Effector memory CD8-positive, alpha-beta T cell (primary cell): ENCODE measurements at regions not wholly inside any gene's neighbourhood (a gene's known extent, or its start where the extent isn't known, plus 50 kb on each side); places are given as distances from the start of the nearest gene placed in this dataset.

Experiments used
- ATAC-seq: fragments of 150-1000 bp; cut with Tn5 transposase; replicated peaks from 2 replicates; pipeline ENCODE4 v1.10.0; 2021; ENCODE audit warnings: mild to moderate bottlenecking, moderate library complexity
- DNase-seq, 3 experiments: peaks; one replicate each; pipeline ENCODE4 v3.0.0; 2021
- H3K27ac Mint-ChIP-seq, 2 donors: one replicate each; pipeline ENCODE4 v1.8.0; 2022; ENCODE audit warnings: mild to moderate bottlenecking in 2 of 2, mixed read lengths in 2 of 2, moderate library complexity in 2 of 2
- H3K27me3 Mint-ChIP-seq, 2 donors: one replicate each; pipeline ENCODE4 v1.8.0; 2022; ENCODE audit warnings: mixed read lengths in 2 of 2
- H3K36me3 Mint-ChIP-seq: one replicate; pipeline ENCODE4 v1.8.0; 2022; ENCODE audit warnings: mild to moderate bottlenecking, moderate library complexity, mixed read lengths; ENCODE audit not compliant: insufficient read depth
- H3K4me1 Mint-ChIP-seq, 2 donors: one replicate each; pipeline ENCODE4 v1.8.0; 2022; ENCODE audit warnings: low read depth in 2 of 2, mixed read lengths in 2 of 2
- H3K4me3 Mint-ChIP-seq, 2 donors: one replicate each; pipeline ENCODE4 v1.8.0; 2022; ENCODE audit warnings: mild to moderate bottlenecking in 2 of 2, mixed read lengths in 2 of 2, moderate library complexity in 2 of 2
- H3K9me3 Mint-ChIP-seq, 2 donors: one replicate each; pipeline ENCODE4 v1.8.0; 2022; ENCODE audit warnings: mixed read lengths in 2 of 2

GRCh38 chr15:69815793-69816192 is 281.9 kb downstream of the TLE3 start:
- peaks cover 6 to 42% of the 10 kb centered on the region in 2 donors for H3K27me3 Mint-ChIP-seq
- H3K4me3 Mint-ChIP-seq = no peak overlapping the region
- no peak overlapping the region for H3K27ac Mint-ChIP-seq
- ATAC-seq = no peak
- no peaks in the 10 kb centered on the region for H3K9me3 Mint-ChIP-seq
- no peaks in the 10 kb centered on the region for H3K36me3 Mint-ChIP-seq
- H3K4me1 Mint-ChIP-seq = no peaks in the 10 kb centered on the region
- DNase-seq = no peak

GRCh38 chr15:69816522-69816921 is 281.2 kb downstream of the TLE3 start:
- no peaks in the 10 kb centered on the region for H3K9me3 Mint-ChIP-seq
- no peaks in the 10 kb centered on the region for H3K4me1 Mint-ChIP-seq
- H3K36me3 Mint-ChIP-seq = no peaks in the 10 kb centered on the region
- DNase-seq = no peak
- H3K27ac Mint-ChIP-seq = no peak overlapping the region
- H3K4me3 Mint-ChIP-seq = no peak overlapping the region
- H3K27me3 Mint-ChIP-seq = peaks cover 6 to 42% of the 10 kb centered on the region in 2 donors
- ATAC-seq = no peak

GRCh38 chr15:69818529-69818928 is 279.2 kb downstream of the TLE3 start:
- H3K9me3 Mint-ChIP-seq = no peaks in the 10 kb centered on the region
- H3K36me3 Mint-ChIP-seq = no peaks in the 10 kb centered on the region
- no peaks in the 10 kb centered on the region for H3K4me1 Mint-ChIP-seq
- H3K27me3 Mint-ChIP-seq = peaks cover 6 to 51% of the 10 kb centered on the region in 2 donors
- H3K4me3 Mint-ChIP-seq = no peak overlapping the region
- H3K27ac Mint-ChIP-seq = no peak overlapping the region
- DNase-seq = no peak
- ATAC-seq = no peak

- H3K27me3 Mint-ChIP-seq = peaks cover 6 to 47% of the 10 kb centered on the region in 2 donors
- H3K27ac Mint-ChIP-seq = no peak overlapping the region
- no peak overlapping the region for H3K4me3 Mint-ChIP-seq
- H3K4me1 Mint-ChIP-seq = no peaks in the 10 kb centered on the region
- no peak for ATAC-seq
- DNase-seq = no peak
- no peaks in the 10 kb centered on the region for H3K36me3 Mint-ChIP-seq
- no peaks in the 10 kb centered on the region for H3K9me3 Mint-ChIP-seq
These were observed 278.3 kb downstream of the TLE3 start for GRCh38 chr15:69819371-69819770.

- Mint-ChIP-seq H3K27me3 (peaks cover 6 to 44% of the 10 kb centered on the region in 2 donors), H3K4me1 (no peaks in the 10 kb centered on the region), H3K36me3 (no peaks in the 10 kb centered on the region), H3K4me3 (no peak overlapping the region), H3K9me3 (no peaks in the 10 kb centered on the region), H3K27ac (no peak overlapping the region)
- DNase-seq (no peak), ATAC-seq (no peak)
These were observed 276.9 kb downstream of the TLE3 start for GRCh38 chr15:69820819-69821218.

GRCh38 chr15:69823223-69823907 is 274.4 kb downstream of the TLE3 start:
- peaks cover 6 to 27% of the 10 kb centered on the region in 2 donors for H3K27me3 Mint-ChIP-seq
- H3K9me3 Mint-ChIP-seq = no peaks in the 10 kb centered on the region
- H3K4me3 Mint-ChIP-seq = no peak overlapping the region
- ATAC-seq = no peak
- no peak overlapping the region for H3K27ac Mint-ChIP-seq
- H3K4me1 Mint-ChIP-seq = no peaks in the 10 kb centered on the region
- no peak for DNase-seq
- peaks cover 3% of the 10 kb centered on the region for H3K36me3 Mint-ChIP-seq

GRCh38 chr15:69824075-69824876 is 273.4 kb downstream of the TLE3 start:
- H3K4me1 Mint-ChIP-seq = no peaks in the 10 kb centered on the region
- DNase-seq (no peak), ATAC-seq (no peak)
- H3K36me3 Mint-ChIP-seq = peaks cover 3% of the 10 kb centered on the region
- peaks cover 0 to 18% of the 10 kb centered on the region in 2 donors for H3K27me3 Mint-ChIP-seq
- no peaks in the 10 kb centered on the region for H3K9me3 Mint-ChIP-seq
- no peak overlapping the region for H3K27ac Mint-ChIP-seq
- H3K4me3 Mint-ChIP-seq = no peak overlapping the region

- Mint-ChIP-seq H3K9me3 (no peaks in the 10 kb centered on the region), H3K4me3 (no peak overlapping the region), H3K4me1 (no peaks in the 10 kb centered on the region), H3K36me3 (peaks cover 3% of the 10 kb centered on the region), H3K27me3 (peaks cover 0 to 17% of the 10 kb centered on the region in 2 donors), H3K27ac (no peak overlapping the region)
- DNase-seq = no peak
- ATAC-seq = no peak
These were observed 272.8 kb downstream of the TLE3 start for GRCh38 chr15:69824877-69825406.

GRCh38 chr15:69825941-69826818 is 271.5 kb downstream of the TLE3 start:
- H3K9me3 Mint-ChIP-seq = no peaks in the 10 kb centered on the region
- H3K27me3 Mint-ChIP-seq = peaks cover 0 to 17% of the 10 kb centered on the region in 2 donors
- no peaks in the 10 kb centered on the region for H3K4me1 Mint-ChIP-seq
- peak overlapping the region in 1 of 2 donors; percentile 52 for H3K27ac Mint-ChIP-seq
- ATAC-seq (no peak), DNase-seq (no peak)
- H3K36me3 Mint-ChIP-seq = peaks cover 3% of the 10 kb centered on the region
- no peak overlapping the region for H3K4me3 Mint-ChIP-seq

- Mint-ChIP-seq H3K27me3 (peaks cover 0 to 18% of the 10 kb centered on the region in 2 donors), H3K4me1 (no peaks in the 10 kb centered on the region), H3K27ac (no peak overlapping the region), H3K36me3 (peaks cover 3% of the 10 kb centered on the region), H3K9me3 (no peaks in the 10 kb centered on the region), H3K4me3 (no peak overlapping the region)
- DNase-seq (no peak), ATAC-seq (no peak)
These were observed 270.9 kb downstream of the TLE3 start for GRCh38 chr15:69826819-69827175.

- no peak for DNase-seq
These were observed 270.0 kb downstream of the TLE3 start for GRCh38 chr15:69827751-69828150.

GRCh38 chr15:69828181-69828828 is 269.4 kb downstream of the TLE3 start:
- ATAC-seq (no peak), DNase-seq (no peak)
- Mint-ChIP-seq H3K9me3 (no peaks in the 10 kb centered on the region), H3K27ac (no peak overlapping the region), H3K27me3 (peaks cover 0 to 16% of the 10 kb centered on the region in 2 donors), H3K4me3 (no peak overlapping the region), H3K4me1 (peaks cover 1 to 3% of the 10 kb centered on the region in 2 donors), H3K36me3 (peaks cover 3% of the 10 kb centered on the region)

More at GRCh38 chr15:69827751-69828150, 270.0 kb downstream of the TLE3 start:
- no peak overlapping the region for H3K27ac Mint-ChIP-seq
- H3K9me3 Mint-ChIP-seq = no peaks in the 10 kb centered on the region
- no peak for ATAC-seq
- H3K36me3 Mint-ChIP-seq = peaks cover 3% of the 10 kb centered on the region
- H3K4me1 Mint-ChIP-seq = peaks cover under 1 to 1% of the 10 kb centered on the region in 2 donors
- H3K4me3 Mint-ChIP-seq = no peak overlapping the region
- H3K27me3 Mint-ChIP-seq = peaks cover 0 to 16% of the 10 kb centered on the region in 2 donors

GRCh38 chr15:69829974-69830373 is 267.7 kb downstream of the TLE3 start:
- DNase-seq = no peak
- no peak for ATAC-seq
- Mint-ChIP-seq H3K4me1 (peaks cover 1 to 3% of the 10 kb centered on the region in 2 donors), H3K27ac (no peak overlapping the region), H3K9me3 (no peaks in the 10 kb centered on the region), H3K4me3 (no peak overlapping the region), H3K36me3 (peaks cover 3% of the 10 kb centered on the region), H3K27me3 (peaks cover 0 to 26% of the 10 kb centered on the region in 2 donors)
